Daoy (cell line): ENCODE measurements at regions not wholly inside any gene's neighbourhood (a gene's known extent, or its start where the extent isn't known, plus 50 kb on each side); places are given as distances from the start of the nearest gene placed in this dataset.
"Not testable (repeated sequence)": the region's sequence is repeated elsewhere in the genome, so short reads cannot be mapped to it uniquely, and the experiment has no call there.

Experiments
- DNase-seq: peaks from one replicate; pipeline ENCODE4 v3.0.0-alpha.2; 2015; ENCODE audit warnings: low read depth

GRCh38 chr10:6692856-6693255 is 112.8 kb upstream of the PRKCQ start:
- no peak for DNase-seq

DNA sequence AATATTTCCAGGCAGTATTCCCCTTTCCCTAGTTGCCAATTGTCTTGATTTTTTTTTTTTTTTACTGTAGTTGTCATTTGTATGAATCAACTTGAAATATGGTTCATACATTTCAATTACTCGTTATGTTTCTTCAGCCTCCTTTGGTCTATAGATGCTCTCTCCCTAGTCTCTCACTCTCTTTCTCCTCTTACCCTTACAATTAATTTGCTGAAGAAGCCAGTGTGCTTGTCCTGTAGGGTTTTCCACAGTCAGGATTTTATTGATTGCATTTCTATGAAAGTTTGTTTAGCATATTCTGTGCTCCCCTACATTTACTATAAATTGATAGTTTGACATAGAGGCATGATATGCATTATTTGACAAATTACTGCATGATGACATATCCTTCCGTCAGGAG is 112.0 kb upstream of the PRKCQ start:
- DNase-seq, result no peak

DNA sequence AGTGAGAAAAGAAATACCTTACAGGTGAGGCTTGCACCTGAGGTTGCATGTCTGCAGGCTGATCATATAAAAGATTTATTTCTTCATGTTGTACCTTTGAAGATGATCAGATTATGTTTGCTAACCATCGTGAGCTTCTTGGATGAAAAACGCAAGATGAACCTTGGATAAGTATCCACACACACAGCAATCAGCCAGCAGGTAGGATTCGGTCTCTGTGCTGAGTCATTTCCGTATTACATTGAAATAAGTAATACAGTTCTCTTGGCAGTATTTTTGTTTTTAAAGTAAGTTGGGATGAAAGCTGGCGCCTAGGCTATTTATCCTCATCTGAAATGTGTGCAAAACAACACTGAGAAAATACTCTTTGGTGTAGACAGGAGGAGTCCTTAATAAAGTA is 109.0 kb upstream of the PRKCQ start:
- peak; percentile 25 for DNase-seq

- DNase-seq, result no peak
Observed at GRCh38 chr10:6680735-6681134, 100.7 kb upstream of the PRKCQ start.

DNA sequence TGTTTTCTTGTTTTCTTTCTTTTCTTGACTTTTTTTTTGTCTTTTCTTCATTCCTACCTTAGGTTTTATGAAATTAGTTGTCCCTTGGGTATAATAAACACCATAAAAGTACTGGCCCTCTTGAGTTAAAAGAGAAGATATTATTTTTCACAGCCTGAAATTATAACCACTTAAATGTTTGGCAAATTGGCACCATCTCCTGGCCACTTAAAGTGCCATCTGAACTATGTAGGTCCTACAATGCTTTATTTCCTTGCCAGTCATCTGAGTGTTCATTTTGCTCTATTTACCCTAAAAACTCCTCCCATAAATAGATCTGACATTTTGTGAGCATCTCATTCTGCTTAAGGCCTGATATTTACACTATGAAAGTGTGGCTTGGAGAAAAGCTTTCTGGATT is 98.9 kb upstream of the PRKCQ start:
- no peak for DNase-seq

- DNase-seq, result peak; percentile 49
Observed at GRCh38 chr10:6678211-6678803, 98.2 kb upstream of the PRKCQ start.

- DNase-seq, result not testable (repeated sequence)
Observed at GRCh38 chr10:6677129-6677528, 97.1 kb upstream of the PRKCQ start.

- no peak for DNase-seq
Observed at GRCh38 chr10:6674291-6674690, 94.2 kb upstream of the PRKCQ start.

GRCh38 chr10:6671976-6672375 is 91.9 kb upstream of the PRKCQ start:
- DNase-seq, result no peak

- peak; percentile 45 for DNase-seq
Observed at GRCh38 chr10:6669269-6669859, 89.3 kb upstream of the PRKCQ start.

DNA sequence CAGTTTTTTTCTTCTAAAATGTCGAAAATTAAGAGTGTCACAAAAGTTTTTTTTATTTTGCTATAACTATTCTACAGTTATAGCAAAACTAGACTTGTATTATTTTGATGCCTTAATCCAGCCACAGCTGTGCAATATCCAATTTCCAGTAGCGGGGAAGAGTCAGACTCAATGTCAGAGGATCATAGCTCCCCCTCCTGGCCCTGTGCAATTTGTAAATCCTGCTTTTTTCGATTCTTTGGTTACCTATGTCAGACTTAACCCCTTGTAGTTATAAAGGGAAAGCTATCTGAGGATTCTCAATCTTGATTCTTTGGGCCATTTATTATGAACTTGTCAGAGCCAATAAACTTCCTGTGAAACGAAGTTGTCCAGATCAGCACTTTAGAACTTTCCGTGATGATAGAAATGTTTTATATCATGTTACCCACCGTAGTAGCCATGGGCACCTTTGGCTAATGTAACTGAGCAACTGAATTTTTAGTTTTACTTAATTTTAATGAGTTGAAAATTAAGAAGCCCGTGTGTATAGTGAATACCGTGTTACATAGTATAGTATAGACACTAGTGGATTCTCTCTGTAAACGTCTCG is 87.7 kb upstream of the PRKCQ start:
- peak; percentile 51 for DNase-seq

DNA sequence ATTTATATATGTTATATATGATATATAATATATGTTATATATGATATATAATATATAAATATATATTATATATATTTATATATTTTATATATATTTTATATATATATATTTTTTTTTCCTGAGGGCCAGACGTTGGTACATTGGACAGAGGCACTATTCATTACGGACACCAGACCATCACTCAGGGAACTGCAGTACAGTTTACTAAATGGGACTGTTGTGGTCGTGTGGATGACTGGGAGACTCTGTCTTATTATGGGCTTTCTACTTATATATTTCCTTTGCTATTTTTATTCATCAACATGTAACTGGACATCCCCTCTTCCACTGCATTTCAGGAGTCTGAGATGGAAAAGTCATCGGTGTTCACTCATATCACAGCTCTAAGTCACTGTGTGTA is 87.1 kb upstream of the PRKCQ start:
- no peak for DNase-seq

DNA sequence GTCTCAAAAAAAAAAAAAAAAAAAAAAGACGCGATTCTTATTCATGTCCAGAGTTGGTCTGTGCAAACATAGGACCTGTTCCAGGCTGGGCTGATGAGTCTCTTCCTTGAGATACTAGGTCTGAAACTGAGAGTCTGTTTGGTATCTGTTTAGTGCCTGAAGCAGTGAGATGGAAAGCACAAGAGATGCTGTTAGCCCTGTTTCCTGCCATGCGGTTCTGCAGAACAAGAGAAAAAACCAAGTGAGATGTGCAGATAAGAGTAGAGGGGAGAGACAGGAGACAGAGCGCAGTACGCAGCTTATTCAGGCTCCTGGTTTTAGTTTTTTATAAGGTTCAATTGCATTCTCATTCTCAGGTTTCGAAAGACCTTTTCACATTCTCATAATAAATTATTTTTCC is 85.8 kb upstream of the PRKCQ start:
- DNase-seq, result no peak

DNA sequence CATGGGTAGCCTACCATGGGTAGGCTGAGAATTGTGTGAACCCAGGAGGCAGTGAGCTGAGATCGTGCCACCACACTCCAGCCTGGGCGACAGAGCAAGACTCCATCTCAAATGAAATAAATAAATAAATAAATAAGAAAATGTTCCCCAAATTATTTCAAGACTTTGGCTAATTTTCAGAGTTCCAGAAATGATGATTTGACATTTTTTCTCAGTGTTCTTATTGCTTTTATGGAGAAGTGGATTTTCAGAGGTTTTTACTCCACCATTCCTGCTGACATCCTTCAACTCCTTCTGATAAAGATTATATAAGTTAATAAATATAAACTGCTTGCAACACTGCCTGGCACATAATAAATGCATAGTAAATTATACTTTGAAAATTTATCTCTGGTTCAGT is 80.4 kb upstream of the PRKCQ start:
- DNase-seq, result no peak

DNA sequence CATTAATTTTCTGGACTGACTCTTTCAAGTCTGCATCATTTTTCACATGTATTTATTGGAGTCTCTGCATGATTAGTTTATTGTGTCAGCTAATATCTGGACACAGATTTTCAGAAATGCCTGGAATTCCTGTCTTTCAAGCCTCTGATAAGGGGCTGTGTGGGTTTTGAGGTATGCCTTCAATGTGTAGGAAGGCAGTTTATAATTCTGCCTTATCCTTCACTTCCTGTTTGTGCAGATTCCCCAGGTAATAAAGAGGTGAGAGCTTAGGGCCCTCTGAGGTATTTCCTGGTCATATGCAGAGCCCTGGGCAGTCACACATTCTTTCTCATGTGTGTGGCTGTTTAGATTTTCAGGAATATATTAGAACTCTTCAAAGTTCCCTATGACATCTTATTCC is 79.4 kb upstream of the PRKCQ start:
- DNase-seq, result no peak

DNA sequence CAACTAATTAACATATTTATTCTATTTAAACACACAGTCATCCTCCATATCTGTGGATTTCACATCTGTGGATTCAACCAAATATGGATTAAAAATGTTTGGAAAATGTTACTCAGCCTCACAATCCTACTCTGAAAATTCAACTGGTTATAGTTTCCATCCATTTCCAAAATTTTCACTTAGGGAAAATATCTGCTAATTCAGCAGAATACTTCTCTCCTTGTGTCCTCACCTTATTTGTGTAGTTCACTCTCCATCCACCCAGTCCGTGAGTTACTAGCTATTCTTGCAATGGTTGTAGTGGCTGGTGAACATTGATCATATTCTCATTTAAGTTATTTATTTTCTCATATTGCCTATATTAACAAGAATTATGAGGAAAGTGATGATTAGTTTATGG is 77.6 kb upstream of the PRKCQ start:
- DNase-seq, result no peak

- DNase-seq, result no peak
Observed at GRCh38 chr10:6657196-6657595, 77.1 kb upstream of the PRKCQ start.

DNA sequence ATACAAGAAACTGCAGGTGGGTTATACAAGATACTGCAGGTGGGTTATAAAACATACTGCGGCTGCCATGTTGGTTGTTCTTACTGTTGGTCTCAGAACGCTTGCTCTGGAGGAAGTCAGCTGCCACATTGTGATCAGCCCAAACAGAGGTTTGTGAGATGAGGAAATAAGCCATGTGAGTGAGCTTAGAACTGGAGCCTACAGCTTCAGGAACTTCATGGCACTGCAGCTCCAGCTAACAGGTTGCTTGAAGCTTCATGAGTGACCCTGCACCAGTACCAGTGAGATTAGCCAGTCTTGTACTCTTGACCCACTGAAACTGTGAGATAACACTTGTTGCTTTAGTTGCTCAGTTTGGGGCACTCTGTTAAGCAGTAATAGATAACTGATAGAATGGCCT is 74.5 kb upstream of the PRKCQ start:
- no peak for DNase-seq

- DNase-seq, result no peak
Observed at GRCh38 chr10:6650586-6650985, 70.5 kb upstream of the PRKCQ start.

DNA sequence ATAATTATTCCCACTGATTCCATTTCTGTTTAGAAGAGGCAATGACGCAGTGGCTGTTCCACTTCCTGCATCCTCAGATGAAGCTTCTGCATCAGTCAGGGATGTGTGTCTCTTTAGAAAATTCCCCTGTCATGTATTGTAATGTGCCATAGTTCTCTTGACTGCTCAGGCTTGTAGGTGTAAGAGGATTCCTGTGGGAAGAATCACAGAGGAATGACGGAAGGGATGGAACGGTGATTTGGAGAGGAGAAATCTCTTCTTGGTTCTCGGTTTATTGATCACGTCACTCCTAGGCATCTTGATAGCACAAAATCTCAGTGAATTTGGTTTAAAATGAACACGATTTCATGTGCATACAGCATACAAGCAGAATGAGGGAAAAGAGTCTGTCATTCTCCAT is 69.8 kb upstream of the PRKCQ start:
- no peak for DNase-seq

- no peak for DNase-seq
Observed at GRCh38 chr10:6648894-6649720, 69.0 kb upstream of the PRKCQ start.

DNA sequence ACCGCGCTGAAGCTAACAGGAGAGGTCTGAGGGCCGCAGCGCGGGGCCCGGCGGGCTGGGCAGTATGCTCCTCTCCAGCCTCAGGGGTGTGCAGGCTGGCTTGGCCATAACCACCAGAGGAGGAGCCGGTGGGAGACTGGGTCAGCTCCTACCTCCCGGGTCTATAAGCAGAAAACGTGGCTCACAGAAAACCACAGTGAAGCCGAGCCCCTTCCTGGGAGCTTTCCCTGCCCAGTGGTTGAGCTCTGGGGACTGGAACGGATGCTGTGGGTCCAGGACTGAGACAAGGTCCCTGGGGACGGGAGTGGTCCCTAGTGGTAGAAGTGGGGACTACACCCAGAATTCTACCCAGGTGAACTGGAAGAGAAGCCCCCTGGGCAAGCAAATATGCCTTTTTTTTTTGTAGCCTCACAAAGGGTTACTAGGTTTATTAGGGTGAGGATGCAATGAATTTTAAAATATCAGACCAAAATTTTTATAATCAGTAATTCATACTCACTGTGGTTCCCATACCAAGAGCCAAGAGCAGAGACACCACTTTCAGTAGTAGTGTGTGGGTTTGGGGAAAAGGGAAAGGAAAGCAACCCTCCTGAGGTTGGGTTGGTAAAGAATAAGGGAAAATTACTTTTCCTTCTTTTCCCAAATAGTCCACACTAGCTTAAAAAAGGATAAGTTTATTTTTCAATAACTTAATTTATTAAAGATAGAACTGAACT is 67.9 kb upstream of the PRKCQ start:
- DNase-seq, result peak; percentile 47
